ENCODE measurements at regions not wholly inside any gene's neighbourhood (a gene's known extent, or its start where the extent isn't known, plus 50 kb on each side); places are given as distances from the start of the nearest gene placed in this dataset.

- Histone ChIP-seq H3K9me2 (ENCODE audit: insufficient read depth) (peaks cover 4% of the 10 kb centered on the region; the same call in 1 of the 2 replicates), H3K4me1 (ENCODE audit: insufficient read depth) (no peaks in the 10 kb centered on the region), H3K27me3 (ENCODE audit: insufficient read depth) (no peaks in the 10 kb centered on the region), H3K4me2 (no peak overlapping the region), H4K20me1 (replicated peaks; ENCODE audit: insufficient read depth) (no peaks in the 10 kb centered on the region), H2AFZ (no peak overlapping the region), H3K4me3 (no peak overlapping the region), H3K27ac (ENCODE audit: low read depth) (no peak overlapping the region), H3K79me2 (replicated peaks; ENCODE audit: insufficient read depth) (no peaks in the 10 kb centered on the region), H3K36me3 (ENCODE audit: insufficient read depth) (no peaks in the 10 kb centered on the region), H3F3A (replicated peaks; ENCODE audit: low read depth) (no peaks in the 10 kb centered on the region)
- ATAC-seq: no peak
- H3K27me3 Mint-ChIP-seq (ENCODE audit: insufficient read depth, low read depth, poor library complexity): peaks cover 6% of the 10 kb centered on the region
- H3K27ac Mint-ChIP-seq: no peak overlapping the region
- peaks cover 6% of the 10 kb centered on the region for H3K4me1 Mint-ChIP-seq
- DNase-seq (ENCODE audit: low spot score): no peak
- H3K36me3 Mint-ChIP-seq (ENCODE audit: low read depth): no peaks in the 10 kb centered on the region
- no peaks in the 10 kb centered on the region; the same call in 2 of the 3 replicates for H3K9me3 Mint-ChIP-seq
- TF ChIP-seq NANOG (IDR thresholded peaks at IDR 0.05; ENCODE audit: borderline replicate concordance) (no peak), ZNF114 (CRISPR knock-in tag; IDR thresholded peaks at IDR 0.05) (no peak), EZH2 (IDR thresholded peaks at IDR 0.05; ENCODE audit: low read depth, unreplicated experiment) (no peak), JUNB (IDR thresholded peaks at IDR 0.05; ENCODE audit: unreplicated experiment) (no peak), POLR2AphosphoS5 (IDR thresholded peaks at IDR 0.05; ENCODE audit: low read depth) (no peak), REST (IDR thresholded peaks at IDR 0.05; ENCODE audit: unreplicated experiment) (no peak)
- no peak overlapping the region for H3K4me3 Mint-ChIP-seq
These were observed 219.9 kb upstream of the ECI2 start for GRCh38 chr6:4355241-4355640.

- Histone ChIP-seq H3K79me2 (replicated peaks; ENCODE audit: insufficient read depth) (no peaks in the 10 kb centered on the region), H3K4me3 (no peak overlapping the region), H3K27ac (ENCODE audit: low read depth) (no peak overlapping the region), H3K4me2 (no peak overlapping the region), H3F3A (replicated peaks; ENCODE audit: low read depth) (no peaks in the 10 kb centered on the region), H3K27me3 (ENCODE audit: insufficient read depth) (no peaks in the 10 kb centered on the region), H2AFZ (no peak overlapping the region), H3K4me1 (ENCODE audit: insufficient read depth) (no peaks in the 10 kb centered on the region), H3K36me3 (ENCODE audit: insufficient read depth) (no peaks in the 10 kb centered on the region), H4K20me1 (replicated peaks; ENCODE audit: insufficient read depth) (no peaks in the 10 kb centered on the region), H3K9me2 (ENCODE audit: insufficient read depth) (peaks cover 4% of the 10 kb centered on the region; the same call in 1 of the 2 replicates)
- no peak overlapping the region for H3K4me3 Mint-ChIP-seq
- no peak overlapping the region for H3K27ac Mint-ChIP-seq
- TF ChIP-seq ZNF331 (CRISPR knock-in tag; IDR thresholded peaks at IDR 0.05; ENCODE audit: low read depth) (no peak), ZNF462 (CRISPR knock-in tag; IDR thresholded peaks at IDR 0.05) (no peak), STAT1 (IDR thresholded peaks at IDR 0.05; ENCODE audit: unreplicated experiment) (no peak), NANOG (IDR thresholded peaks at IDR 0.05; ENCODE audit: borderline replicate concordance) (no peak), CTCF (conservative IDR thresholded peaks at IDR 0.05; ENCODE audit: low read depth in 2 of 2) (peak; percentile 7 to 33; a peak in 2 of 4 replicates)
- H3K4me1 Mint-ChIP-seq: peaks cover 6% of the 10 kb centered on the region
- H3K36me3 Mint-ChIP-seq (ENCODE audit: low read depth): no peaks in the 10 kb centered on the region
- peaks cover 3% of the 10 kb centered on the region for H3K27me3 Mint-ChIP-seq (ENCODE audit: insufficient read depth, low read depth, poor library complexity)
- ATAC-seq (no peak), DNase-seq (ENCODE audit: low spot score) (peak; percentile 7)
- H3K9me3 Mint-ChIP-seq: no peaks in the 10 kb centered on the region; the same call in 2 of the 3 replicates
These were observed 218.8 kb upstream of the ECI2 start for GRCh38 chr6:4354181-4354580.

Data from GM23338 (cell line).